ENCODE measurements at regions not wholly inside any gene's neighbourhood (a gene's known extent, or its start where the extent isn't known, plus 50 kb on each side); places are given as distances from the start of the nearest gene placed in this dataset.

GRCh38 chr3:55163421-55163820 lies 235.6 kb upstream of the LRTM1 start:
- no peak for TF ChIP-seq CTCF (IDR thresholded peaks at IDR 0.05; ENCODE audit: unreplicated experiment)
- DNase-seq (ENCODE audit: low spot score): no peak
- Mint-ChIP-seq H3K27ac (ENCODE audit: unreplicated experiment) (no peak overlapping the region), H3K9me3 (ENCODE audit: unreplicated experiment) (no peaks in the 10 kb centered on the region), H3K4me1 (ENCODE audit: unreplicated experiment) (no peaks in the 10 kb centered on the region), H3K36me3 (ENCODE audit: low read depth, unreplicated experiment) (no peaks in the 10 kb centered on the region), H3K4me3 (ENCODE audit: unreplicated experiment) (no peak overlapping the region), H3K27me3 (ENCODE audit: unreplicated experiment) (no peaks in the 10 kb centered on the region)

GRCh38 chr3:55162031-55162795 lies 234.4 kb upstream of the LRTM1 start:
- H3K27ac Mint-ChIP-seq (ENCODE audit: unreplicated experiment): no peak overlapping the region
- DNase-seq (ENCODE audit: low spot score): no peak

GRCh38 chr3:55161231-55161630 lies 233.4 kb upstream of the LRTM1 start:
- Mint-ChIP-seq H3K27me3 (ENCODE audit: unreplicated experiment) (peaks cover 1% of the 10 kb centered on the region), H3K4me3 (ENCODE audit: unreplicated experiment) (no peak overlapping the region), H3K27ac (ENCODE audit: unreplicated experiment) (no peak overlapping the region), H3K9me3 (ENCODE audit: unreplicated experiment) (no peaks in the 10 kb centered on the region), H3K36me3 (ENCODE audit: low read depth, unreplicated experiment) (no peaks in the 10 kb centered on the region), H3K4me1 (ENCODE audit: unreplicated experiment) (no peaks in the 10 kb centered on the region)
- no peak for TF ChIP-seq CTCF (IDR thresholded peaks at IDR 0.05; ENCODE audit: unreplicated experiment)
- no peak for DNase-seq (ENCODE audit: low spot score)

More at GRCh38 chr3:55162031-55162795, 234.4 kb upstream of the LRTM1 start:
- Mint-ChIP-seq H3K27me3 (ENCODE audit: unreplicated experiment) (peaks cover 1% of the 10 kb centered on the region), H3K4me1 (ENCODE audit: unreplicated experiment) (no peaks in the 10 kb centered on the region), H3K9me3 (ENCODE audit: unreplicated experiment) (no peaks in the 10 kb centered on the region), H3K36me3 (ENCODE audit: low read depth, unreplicated experiment) (no peaks in the 10 kb centered on the region), H3K4me3 (ENCODE audit: unreplicated experiment) (no peak overlapping the region)
- no peak for TF ChIP-seq CTCF (IDR thresholded peaks at IDR 0.05; ENCODE audit: unreplicated experiment)

GRCh38 chr3:55160241-55160983 lies 232.6 kb upstream of the LRTM1 start:
- no peak for DNase-seq (ENCODE audit: low spot score)
- Mint-ChIP-seq H3K27me3 (ENCODE audit: unreplicated experiment) (peaks cover 1% of the 10 kb centered on the region), H3K4me3 (ENCODE audit: unreplicated experiment) (no peak overlapping the region), H3K36me3 (ENCODE audit: low read depth, unreplicated experiment) (no peaks in the 10 kb centered on the region), H3K9me3 (ENCODE audit: unreplicated experiment) (no peaks in the 10 kb centered on the region), H3K27ac (ENCODE audit: unreplicated experiment) (no peak overlapping the region), H3K4me1 (ENCODE audit: unreplicated experiment) (no peaks in the 10 kb centered on the region)
- TF ChIP-seq CTCF (IDR thresholded peaks at IDR 0.05; ENCODE audit: unreplicated experiment): no peak

- DNase-seq (ENCODE audit: low spot score): no peak
- TF ChIP-seq CTCF (IDR thresholded peaks at IDR 0.05; ENCODE audit: unreplicated experiment): no peak
- no peaks in the 10 kb centered on the region for H3K9me3 Mint-ChIP-seq (ENCODE audit: unreplicated experiment)
- H3K27me3 Mint-ChIP-seq (ENCODE audit: unreplicated experiment): peaks cover 1% of the 10 kb centered on the region
- H3K27ac Mint-ChIP-seq (ENCODE audit: unreplicated experiment): no peak overlapping the region
- H3K4me1 Mint-ChIP-seq (ENCODE audit: unreplicated experiment): no peaks in the 10 kb centered on the region
- H3K36me3 Mint-ChIP-seq (ENCODE audit: low read depth, unreplicated experiment): no peaks in the 10 kb centered on the region
- no peak overlapping the region for H3K4me3 Mint-ChIP-seq (ENCODE audit: unreplicated experiment)
These were observed 231.9 kb upstream of the LRTM1 start for GRCh38 chr3:55159711-55160110.
